AG09309 (cell line): ENCODE measurements at regions not wholly inside any gene's neighbourhood (a gene's known extent, or its start where the extent isn't known, plus 50 kb on each side); places are given as distances from the start of the nearest gene placed in this dataset.
"Not testable (repeated sequence)": the region's sequence is repeated elsewhere in the genome, so short reads cannot be mapped to it uniquely, and the experiment has no call there.

Source experiments
- DNase-seq: peaks from one replicate; pipeline ENCODE4 v3.0.0-alpha.2; 2010; ENCODE audit warnings: low read depth
- H3K4me3 ChIP-seq: 2 replicates; pipeline ENCODE4 v1.5.1; 2011; ENCODE audit warnings: mild to moderate bottlenecking, low read depth, low read length, moderate library complexity; ENCODE audit not compliant: control insufficient read depth
- TF ChIP-seq, protein P1 (sequence below): IDR thresholded peaks from 2 replicates; pipeline ENCODE4 v1.5.1; 2011; ENCODE audit warnings: mild to moderate bottlenecking, low read depth, low read length, inconsistent platforms; ENCODE audit not compliant: insufficient read depth, control insufficient read depth; ENCODE audit errors: missing control alignments

DNA sequence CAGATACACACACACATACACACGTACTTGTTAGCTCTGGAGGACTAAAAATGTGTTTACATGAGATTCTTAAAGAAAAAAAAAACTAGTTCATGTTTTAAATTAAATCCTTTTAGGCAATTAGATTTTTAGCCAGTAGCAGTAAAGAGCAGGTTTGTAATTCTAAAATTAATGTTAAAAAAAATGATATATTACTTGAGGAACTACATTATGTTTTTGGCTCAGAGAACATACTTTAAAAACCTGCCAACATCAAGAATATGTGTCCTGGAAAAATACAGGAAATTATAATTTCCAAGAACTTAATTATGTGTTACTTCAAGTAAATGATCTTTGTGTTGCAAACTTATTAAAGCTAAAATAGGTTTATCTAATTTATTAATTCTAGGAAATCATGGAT is 594.3 kb upstream of the PCDH7 start:
- TF ChIP-seq, protein P1, sequence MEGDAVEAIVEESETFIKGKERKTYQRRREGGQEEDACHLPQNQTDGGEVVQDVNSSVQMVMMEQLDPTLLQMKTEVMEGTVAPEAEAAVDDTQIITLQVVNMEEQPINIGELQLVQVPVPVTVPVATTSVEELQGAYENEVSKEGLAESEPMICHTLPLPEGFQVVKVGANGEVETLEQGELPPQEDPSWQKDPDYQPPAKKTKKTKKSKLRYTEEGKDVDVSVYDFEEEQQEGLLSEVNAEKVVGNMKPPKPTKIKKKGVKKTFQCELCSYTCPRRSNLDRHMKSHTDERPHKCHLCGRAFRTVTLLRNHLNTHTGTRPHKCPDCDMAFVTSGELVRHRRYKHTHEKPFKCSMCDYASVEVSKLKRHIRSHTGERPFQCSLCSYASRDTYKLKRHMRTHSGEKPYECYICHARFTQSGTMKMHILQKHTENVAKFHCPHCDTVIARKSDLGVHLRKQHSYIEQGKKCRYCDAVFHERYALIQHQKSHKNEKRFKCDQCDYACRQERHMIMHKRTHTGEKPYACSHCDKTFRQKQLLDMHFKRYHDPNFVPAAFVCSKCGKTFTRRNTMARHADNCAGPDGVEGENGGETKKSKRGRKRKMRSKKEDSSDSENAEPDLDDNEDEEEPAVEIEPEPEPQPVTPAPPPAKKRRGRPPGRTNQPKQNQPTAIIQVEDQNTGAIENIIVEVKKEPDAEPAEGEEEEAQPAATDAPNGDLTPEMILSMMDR: no peak
- H3K4me3 ChIP-seq: no peak overlapping the region
- DNase-seq: no peak

DNA sequence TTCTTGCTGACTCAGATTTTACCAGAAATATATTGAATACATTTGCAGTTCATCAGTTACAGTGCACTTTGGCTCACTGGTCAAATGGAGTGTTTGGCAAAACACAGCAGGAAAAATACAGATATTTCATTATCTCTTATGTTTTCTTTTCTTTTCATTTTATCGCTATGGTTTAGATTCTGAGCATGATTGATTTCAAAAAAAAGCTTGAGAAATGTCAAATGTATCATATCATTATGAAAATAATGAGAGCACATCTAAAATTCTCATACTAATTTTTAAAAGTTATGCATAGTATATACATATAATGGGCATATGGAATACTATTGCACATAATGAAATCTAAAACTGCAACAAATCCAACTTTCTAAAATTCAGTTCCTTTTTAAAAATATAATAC is 593.8 kb upstream of the PCDH7 start:
- TF ChIP-seq, protein P1: no peak
- H3K4me3 ChIP-seq: no peak overlapping the region
- DNase-seq: no peak

DNA sequence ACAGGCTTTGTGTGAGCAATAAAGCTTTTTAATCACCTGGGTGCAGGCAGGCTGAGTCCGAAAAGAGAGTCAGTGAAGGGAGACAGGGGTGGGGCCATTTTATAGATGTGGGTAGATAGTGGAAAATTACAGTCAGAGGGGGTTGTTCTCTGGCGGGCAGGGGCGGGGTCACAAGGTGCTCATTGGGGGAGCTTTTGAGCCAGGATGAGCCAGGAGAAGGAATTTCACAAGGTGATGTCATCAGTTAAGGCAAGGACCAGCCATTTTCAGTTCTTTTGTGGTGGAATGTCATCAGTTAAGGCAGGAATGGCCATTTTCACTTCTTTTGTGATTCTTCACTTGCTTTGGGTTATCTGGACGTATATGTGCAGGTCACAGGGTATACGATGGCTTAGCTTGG is 571.3 kb upstream of the PCDH7 start:
- DNase-seq, H3K4me3 ChIP-seq: not testable (repeated sequence)

DNA sequence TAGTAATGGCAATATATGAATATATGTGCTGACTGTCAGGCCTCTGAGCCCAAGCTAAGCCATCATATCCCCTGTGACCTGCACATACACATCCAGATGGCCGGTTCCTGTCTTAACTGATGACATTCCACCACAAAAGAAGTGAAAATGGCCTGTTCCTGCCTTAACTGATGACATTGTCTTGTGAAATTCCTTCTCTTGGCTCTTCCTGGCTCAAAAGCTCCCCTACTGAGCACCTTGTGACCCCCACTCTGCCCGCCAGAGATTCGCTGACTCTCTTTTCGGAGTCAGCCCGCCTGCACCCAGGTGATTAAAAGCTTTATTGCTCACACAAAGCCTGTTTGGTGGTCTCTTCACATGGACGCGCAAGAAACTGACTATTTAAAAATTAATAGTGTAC is 570.6 kb upstream of the PCDH7 start:
- not testable (repeated sequence) for H3K4me3 ChIP-seq, DNase-seq

DNA sequence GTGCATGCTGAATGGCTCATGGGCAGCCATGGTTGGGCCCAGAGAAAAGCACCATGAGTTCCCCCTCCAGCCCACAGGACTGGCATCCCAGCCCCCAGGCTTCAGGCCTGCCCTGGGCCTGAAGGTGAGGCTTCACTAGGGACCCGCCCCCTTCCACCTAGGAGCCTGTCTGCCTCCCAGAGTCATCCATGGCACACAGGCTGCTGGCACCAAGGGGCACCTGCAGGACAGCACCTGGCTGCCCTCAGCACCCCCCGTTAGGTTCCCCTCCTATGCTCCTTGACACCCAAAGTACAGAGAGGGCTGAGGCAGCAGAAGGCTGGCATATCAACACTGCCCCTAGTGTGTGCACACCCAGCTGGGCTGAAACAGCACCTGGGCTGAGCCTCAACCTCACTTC is 566.7 kb upstream of the PCDH7 start:
- TF ChIP-seq, protein P1: no peak
- DNase-seq: no peak
- no peak overlapping the region for H3K4me3 ChIP-seq

DNA sequence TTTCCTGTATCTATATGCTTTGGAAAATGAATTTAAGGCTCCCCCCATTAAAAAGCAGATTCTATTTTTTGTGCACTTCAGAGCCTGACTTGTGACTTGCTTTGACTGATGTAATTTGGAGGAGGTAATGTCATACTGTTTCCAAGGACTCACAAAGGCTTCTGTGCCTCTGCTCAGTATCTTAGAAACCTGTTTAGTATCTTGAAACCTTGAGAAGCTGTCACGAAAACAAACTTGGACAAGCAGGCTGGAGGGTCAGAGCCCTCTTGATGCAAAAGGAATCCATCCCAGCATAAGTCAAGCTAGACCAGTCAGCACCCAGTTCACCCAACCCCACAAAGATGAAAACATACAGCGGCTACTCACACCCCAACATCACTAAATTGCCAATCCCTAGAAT is 560.0 kb upstream of the PCDH7 start:
- TF ChIP-seq, protein P1: no peak
- no peak overlapping the region for H3K4me3 ChIP-seq
- DNase-seq: no peak

DNA sequence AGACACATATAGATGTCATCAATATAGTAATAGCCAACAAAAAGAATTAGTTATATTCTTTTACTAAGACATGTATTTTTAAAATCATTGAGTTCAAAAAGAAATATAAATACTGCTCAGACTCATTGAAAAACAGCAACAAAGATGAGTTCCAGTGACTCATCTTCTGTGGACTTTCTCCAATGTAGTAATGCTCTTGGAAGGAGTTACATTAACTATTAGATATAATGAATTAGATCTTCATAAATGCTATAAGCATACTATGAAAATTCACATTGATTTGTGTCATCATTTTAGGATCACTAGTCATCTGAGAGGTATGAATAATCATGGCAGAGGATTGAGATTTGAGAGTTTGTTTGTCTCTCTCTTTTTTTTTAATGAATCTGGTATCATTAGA is 547.8 kb upstream of the PCDH7 start:
- TF ChIP-seq, protein P1: no peak
- H3K4me3 ChIP-seq: no peak overlapping the region
- no peak for DNase-seq

DNA sequence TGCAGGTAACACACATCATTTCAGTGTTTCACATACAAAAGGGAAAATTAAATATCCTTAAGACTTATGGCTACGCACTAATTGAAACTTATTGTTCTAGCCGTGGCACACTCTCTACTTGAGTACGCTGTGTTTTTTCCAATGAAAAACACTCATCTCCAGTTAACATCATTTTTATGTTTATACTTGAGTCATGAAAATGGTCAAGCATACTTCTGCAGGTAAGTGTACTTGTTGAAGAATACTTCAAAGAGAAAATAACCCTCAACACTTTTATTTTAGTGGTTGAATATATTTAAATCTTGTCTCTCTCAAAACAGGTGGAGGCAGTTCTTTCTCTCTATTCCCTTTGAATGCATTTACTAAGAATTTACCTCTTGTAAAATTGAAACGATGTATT is 538.7 kb upstream of the PCDH7 start:
- TF ChIP-seq, protein P1: no peak
- no peak for DNase-seq
- H3K4me3 ChIP-seq: no peak overlapping the region
